GM23248 (cell line): ENCODE measurements at regions not wholly inside any gene's neighbourhood (a gene's known extent, or its start where the extent isn't known, plus 50 kb on each side); places are given as distances from the start of the nearest gene placed in this dataset.

Source experiments
- DNase-seq: peaks from one replicate; pipeline ENCODE4 v3.0.0-alpha.2; 2015
- H2AFZ ChIP-seq: fragments of 200-600 bp; sonication (generic); 2 replicates; pipeline ENCODE4 v1.6.1; 2016; ENCODE audit warnings: antibody characterized with exemption
- H3F3A ChIP-seq: fragments of 200-600 bp; sonication (generic); 2 replicates; pipeline ENCODE4 v1.6.1; 2016; ENCODE audit warnings: mild to moderate bottlenecking, antibody characterized with exemption, mixed run types; ENCODE audit not compliant: insufficient read depth
- H3K27ac ChIP-seq: fragments of 200-600 bp; sonication (generic); 2 replicates; pipeline ENCODE4 v1.5.1; 2016; ENCODE audit warnings: mild to moderate bottlenecking
- H3K27me3 ChIP-seq: fragments of 200-600 bp; sonication (generic); replicated peaks from 2 replicates; pipeline ENCODE4 v1.6.1; 2016; ENCODE audit warnings: mild to moderate bottlenecking; ENCODE audit not compliant: insufficient read depth
- H3K36me3 ChIP-seq: fragments of 200-600 bp; sonication (generic); 2 replicates; pipeline ENCODE4 v1.6.1; 2016; ENCODE audit warnings: low read depth, mild to moderate bottlenecking
- H3K4me1 ChIP-seq: fragments of 200-600 bp; sonication (generic); 2 replicates; pipeline ENCODE4 v1.6.1; 2016; ENCODE audit warnings: mild to moderate bottlenecking; ENCODE audit not compliant: insufficient read depth
- H3K4me2 ChIP-seq: fragments of 200-600 bp; sonication (generic); one replicate; pipeline ENCODE4 v1.6.1; 2016; ENCODE audit warnings: mild to moderate bottlenecking; ENCODE audit not compliant: unreplicated experiment
- H3K4me3 ChIP-seq: fragments of 200-600 bp; sonication (generic); 2 replicates; pipeline ENCODE4 v1.5.1; 2016; ENCODE audit warnings: mild to moderate bottlenecking
- H3K79me2 ChIP-seq: fragments of 200-600 bp; sonication (generic); 2 replicates; pipeline ENCODE4 v1.6.1; 2016; ENCODE audit warnings: mild to moderate bottlenecking; ENCODE audit not compliant: insufficient read depth
- H3K9ac ChIP-seq: fragments of 200-600 bp; sonication (generic); 2 replicates; pipeline ENCODE4 v1.6.1; 2016; ENCODE audit warnings: mild to moderate bottlenecking
- H3K9me2 ChIP-seq: fragments of 200-600 bp; sonication (generic); 2 replicates; pipeline ENCODE4 v1.6.1; 2016; ENCODE audit warnings: mixed run types, mild to moderate bottlenecking, moderate library complexity; ENCODE audit not compliant: insufficient read depth
- H3K9me3 ChIP-seq: fragments of 200-600 bp; sonication (generic); one replicate; pipeline ENCODE4 v1.6.1; 2017; ENCODE audit warnings: low read depth
- H4K20me1 ChIP-seq: fragments of 200-600 bp; sonication (generic); 2 replicates; pipeline ENCODE4 v1.6.0; 2016; ENCODE audit not compliant: insufficient read depth
- EZH2 ChIP-seq: fragments of 200-600 bp; sonication (generic); IDR thresholded peaks from 2 replicates; pipeline ENCODE4 v1.6.1; 2018; ENCODE audit warnings: antibody characterized with exemption, mild to moderate bottlenecking; ENCODE audit not compliant: insufficient read depth, poor library complexity, severe bottlenecking
- EZH2phosphoT487 ChIP-seq: fragments of 200-600 bp; sonication (generic); IDR thresholded peaks from 2 replicates; pipeline ENCODE4 v1.6.1; 2018; ENCODE audit warnings: antibody characterized with exemption, moderate library complexity, mild to moderate bottlenecking, low read depth; ENCODE audit not compliant: insufficient read depth
- WGBS, 2 experiments: methylation state at CpG; one replicate each; pipeline ENCODE4 v1.1.6; 2015 to 2017; ENCODE audit warnings: low lambda C conversion rate in 2 of 2, low coverage in 1 of 2; ENCODE audit errors: missing lambda C conversion rate in 2 of 2; 5-methylcytosine and 5-hydroxymethylcytosine counted together
- in situ Hi-C: fragments of 300-500 bp; cut with MboI; formaldehyde crosslinking; loops from 2 replicates; pipeline ENCODE4 v1.15.0; 2020

DNA sequence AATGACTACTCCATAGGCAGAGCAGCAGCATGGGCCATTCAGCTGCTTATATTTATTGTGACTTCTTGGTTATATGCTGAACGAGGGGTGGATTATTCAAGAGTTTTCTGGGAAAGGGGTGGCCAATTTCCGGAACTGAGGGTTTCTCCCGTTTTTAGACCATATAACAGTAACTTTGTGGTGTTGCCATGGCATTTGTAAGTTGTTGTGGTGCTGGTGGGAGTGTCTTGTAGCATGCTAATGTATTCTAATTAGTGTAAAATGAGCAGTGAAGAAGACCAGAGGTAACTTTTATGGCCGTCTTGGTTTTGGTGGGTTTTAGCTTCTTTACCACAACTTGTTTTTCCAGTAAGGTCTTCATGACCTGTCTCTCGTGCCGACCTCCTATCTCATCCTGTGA lies 139.6 kb downstream of the KLF6 start:
- in situ Hi-C loops: no loop called here
- no peak overlapping the region for H3K4me2 ChIP-seq

DNA sequence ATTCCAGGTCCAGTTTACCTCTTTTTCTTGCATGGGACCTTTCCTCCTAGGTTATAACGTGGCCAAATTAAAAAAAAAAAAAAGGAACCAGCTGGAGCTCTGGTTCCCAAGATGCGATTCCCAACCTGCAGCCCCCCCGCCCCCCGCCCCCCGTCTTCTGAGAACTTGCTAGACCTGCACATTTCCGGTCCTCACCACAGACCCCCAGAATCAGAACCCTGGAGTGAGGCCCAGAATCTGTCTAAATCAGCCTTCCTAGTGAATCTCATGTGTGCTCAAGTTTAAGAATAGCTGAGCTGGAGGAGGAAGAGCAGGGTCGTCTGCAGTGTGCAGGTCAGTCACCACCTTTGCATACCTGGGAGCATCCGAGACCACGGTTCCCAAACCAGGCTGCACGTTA lies 144.2 kb downstream of the KLF6 start:
- no peaks in the 10 kb centered on the region for H4K20me1 ChIP-seq
- no peaks in the 10 kb centered on the region for H3F3A ChIP-seq
- in situ Hi-C loops: no loop called here
- H3K9me3 ChIP-seq: no peaks in the 10 kb centered on the region
- no peak overlapping the region for H3K4me3 ChIP-seq
- no peak for DNase-seq
- 78 to 80% methylated on average over 7 to 10 of the region's 10 CpGs for WGBS, 2 experiments
- no peak overlapping the region for H2AFZ ChIP-seq
- H3K36me3 ChIP-seq: no peaks in the 10 kb centered on the region
- H3K9ac ChIP-seq: no peak overlapping the region
- H3K79me2 ChIP-seq: no peaks in the 10 kb centered on the region
- H3K4me2 ChIP-seq: no peak overlapping the region
- no peaks in the 10 kb centered on the region for H3K4me1 ChIP-seq
- H3K9me2 ChIP-seq: no peaks in the 10 kb centered on the region
- TF ChIP-seq EZH2 (no peak), EZH2phosphoT487 (no peak)
- H3K27me3 ChIP-seq: no peaks in the 10 kb centered on the region
- H3K27ac ChIP-seq: no peak overlapping the region

More for the DNA sequence above, 139.6 kb downstream of the KLF6 start:
- H3K36me3 ChIP-seq: no peaks in the 10 kb centered on the region
- no peaks in the 10 kb centered on the region for H3K9me3 ChIP-seq
- TF ChIP-seq EZH2phosphoT487 (no peak), EZH2 (no peak)
- H2AFZ ChIP-seq: no peak overlapping the region
- no peaks in the 10 kb centered on the region for H4K20me1 ChIP-seq
- H3K4me3 ChIP-seq: no peak overlapping the region
- H3K4me1 ChIP-seq: no peaks in the 10 kb centered on the region
- 80 to 85% methylated on average over 6 of the region's 6 CpGs for WGBS, 2 experiments
- H3K9ac ChIP-seq: no peak overlapping the region
- no peaks in the 10 kb centered on the region for H3K79me2 ChIP-seq
- no peaks in the 10 kb centered on the region for H3K27me3 ChIP-seq
- H3K9me2 ChIP-seq: no peaks in the 10 kb centered on the region
- no peak for DNase-seq
- H3F3A ChIP-seq: no peaks in the 10 kb centered on the region
- no peak overlapping the region for H3K27ac ChIP-seq

DNA sequence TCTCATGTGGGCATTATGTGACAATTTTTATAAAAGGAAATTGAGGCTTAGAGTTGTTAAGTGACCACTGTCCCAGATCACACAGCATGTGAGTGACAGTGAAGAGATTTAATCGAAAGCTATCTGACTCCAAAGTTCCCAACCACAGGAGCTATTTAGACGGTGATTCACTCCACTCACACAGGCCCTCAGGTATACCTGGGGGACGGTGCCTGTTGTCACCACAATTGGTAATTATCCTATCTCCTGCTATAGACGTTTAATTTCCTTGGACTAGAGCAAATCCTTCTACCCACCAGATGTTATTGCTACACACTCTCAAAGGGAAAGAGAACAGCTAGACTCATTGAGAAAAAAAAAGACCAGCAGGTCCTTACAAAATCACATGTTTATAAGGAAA lies 145.5 kb downstream of the KLF6 start:
- no peak overlapping the region for H3K27ac ChIP-seq
- H3K79me2 ChIP-seq: no peaks in the 10 kb centered on the region
- no peaks in the 10 kb centered on the region for H4K20me1 ChIP-seq
- H3K4me3 ChIP-seq: no peak overlapping the region
- H3K9me3 ChIP-seq: no peaks in the 10 kb centered on the region
- DNase-seq: no peak
- no peak for TF ChIP-seq EZH2phosphoT487
- no peak for TF ChIP-seq EZH2
- no peak overlapping the region for H3K4me2 ChIP-seq
- no peak overlapping the region for H3K9ac ChIP-seq
- no peaks in the 10 kb centered on the region for H3K36me3 ChIP-seq
- no peaks in the 10 kb centered on the region for H3F3A ChIP-seq
- no peak overlapping the region for H2AFZ ChIP-seq
- in situ Hi-C loops: no loop called here
- H3K4me1 ChIP-seq: no peaks in the 10 kb centered on the region
- no peaks in the 10 kb centered on the region for H3K9me2 ChIP-seq
- no peaks in the 10 kb centered on the region for H3K27me3 ChIP-seq
- 60 to 64% methylated on average over 4 of the region's 4 CpGs for WGBS, 2 experiments

DNA sequence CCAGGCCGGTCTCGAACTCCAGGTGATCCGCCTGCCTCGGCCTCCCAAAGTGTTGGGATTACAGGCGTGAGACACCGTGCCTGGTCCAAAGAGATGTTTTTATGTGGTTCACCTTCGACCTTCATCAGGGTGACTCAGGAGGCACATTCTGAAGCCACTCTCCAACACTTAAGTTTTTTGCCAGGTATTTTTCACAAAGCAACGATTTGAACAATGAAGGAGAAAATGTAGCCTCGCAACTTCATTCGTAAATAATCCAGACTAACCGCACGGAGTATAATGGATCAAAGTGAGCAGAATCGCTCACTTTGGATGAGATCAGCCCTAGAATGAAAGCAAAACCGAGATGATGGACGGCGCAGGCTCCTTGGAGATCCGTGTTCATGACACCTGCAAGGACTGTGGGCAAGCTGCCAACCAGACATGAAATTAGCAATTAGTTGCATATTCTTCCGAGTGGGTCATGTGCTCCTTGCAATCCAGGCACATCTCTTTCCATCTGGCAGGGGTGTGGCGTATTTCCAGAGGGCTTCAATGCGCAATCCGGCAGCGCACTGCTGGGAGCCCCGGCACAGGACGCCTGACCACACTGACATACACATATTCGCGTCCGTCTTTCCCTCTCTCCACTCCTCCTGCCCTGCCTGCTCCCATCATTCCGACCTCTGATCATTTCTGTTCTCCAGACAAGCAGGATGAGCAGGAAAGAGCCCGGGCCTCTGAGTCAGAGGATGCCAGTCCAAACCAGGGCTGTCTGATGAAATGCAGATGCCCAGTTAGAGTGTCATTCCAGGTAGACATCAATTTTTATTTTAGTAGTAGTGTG lies 148.4 kb downstream of the KLF6 start:
- no peaks in the 10 kb centered on the region for H3K9me2 ChIP-seq
- no peaks in the 10 kb centered on the region for H3K36me3 ChIP-seq
- TF ChIP-seq EZH2 (no peak), EZH2phosphoT487 (no peak)
- H3K27ac ChIP-seq: no peak overlapping the region
- no peaks in the 10 kb centered on the region for H3K9me3 ChIP-seq
- H3F3A ChIP-seq: no peaks in the 10 kb centered on the region
- H4K20me1 ChIP-seq: no peaks in the 10 kb centered on the region
- H3K79me2 ChIP-seq: no peaks in the 10 kb centered on the region
- H3K4me3 ChIP-seq: peak overlapping the region; percentile 33
- H3K9ac ChIP-seq: no peak overlapping the region
- peak overlapping the region; percentile 31 for H3K4me2 ChIP-seq
- peak overlapping the region; percentile 13; the same call in 1 of the 2 replicates for H2AFZ ChIP-seq
- in situ Hi-C loops: no loop called here
- H3K27me3 ChIP-seq: no peaks in the 10 kb centered on the region
- H3K4me1 ChIP-seq: no peaks in the 10 kb centered on the region
- 36 to 40% methylated on average over 29 of the region's 29 CpGs for WGBS, 2 experiments
- DNase-seq: peak; percentile 51
